Transverse colon (tissue), 4 donors: ENCODE measurements at regions not wholly inside any gene's neighbourhood (a gene's known extent, or its start where the extent isn't known, plus 50 kb on each side); places are given as distances from the start of the nearest gene placed in this dataset.
A peak's percentile ranks its signal among the peaks of the same experiment; 100 is the strongest.

Source experiments
- DNase-seq: peaks from one replicate; pipeline ENCODE4 v3.0.0-alpha.2; 2019
- H3K27ac ChIP-seq, 4 donors: fragments of 200-600 bp; sonication (generic); 2 replicates each; pipeline ENCODE4 v1.5.1; 2016 to 2018; ENCODE audit warnings: inconsistent platforms in 4 of 4
- H3K27me3 ChIP-seq: fragments of 200-600 bp; sonication (generic); 2 replicates; pipeline ENCODE4 v1.5.1; 2017; ENCODE audit warnings: inconsistent platforms
- H3K36me3 ChIP-seq, 4 donors: fragments of 200-600 bp; sonication (generic); 2 replicates each; pipeline ENCODE4 v1.5.1; 2017 to 2019; ENCODE audit warnings: inconsistent platforms in 4 of 4
- H3K4me1 ChIP-seq, 4 donors: fragments of 200-600 bp; sonication (generic); 2 replicates each; pipeline ENCODE4 v1.5.1; 2017 to 2020; ENCODE audit warnings: inconsistent platforms in 4 of 4
- H3K4me3 ChIP-seq, 4 donors: fragments of 200-600 bp; sonication (generic); 1 replicate in 1 of 4; 2 replicates in 3 of 4; pipeline versions ENCODE4 v1.5.1 to v1.6.1; 2017 to 2019; ENCODE audit warnings: inconsistent platforms in 4 of 4
- H3K9me3 ChIP-seq, 2 donors: fragments of 200-600 bp; sonication (generic); 2 replicates each; pipeline ENCODE4 v1.5.1; 2017 to 2019; ENCODE audit warnings: inconsistent platforms in 2 of 2
- EP300 ChIP-seq: sonication (generic); formaldehyde crosslinking; IDR thresholded peaks from one replicate; pipeline ENCODE4 v1.6.1; 2017; ENCODE audit warnings: antibody characterized with exemption, low read depth
- POLR2A ChIP-seq: fragments of 450-650 bp; IDR thresholded peaks from one replicate; pipeline ENCODE4 v1.6.1; 2016; ENCODE audit warnings: antibody characterized with exemption, mild to moderate bottlenecking, moderate library complexity
- POLR2AphosphoS5 ChIP-seq, 3 donors: sonication (generic); formaldehyde crosslinking; IDR thresholded peaks; one replicate each; pipeline ENCODE4 v1.6.1; 2016; ENCODE audit warnings: antibody characterized with exemption in 3 of 3
- whole genome bisulfite sequencing, 2 donors: methylation state at CpG; one replicate each; pipeline ENCODE4 v1.1.5; 2018; ENCODE audit warnings: low coverage in 1 of 2; 5-methylcytosine and 5-hydroxymethylcytosine counted together
- in situ Hi-C, 4 donors: fragments of 200-750 bp; cut with MboI; loops; one replicate each; pipeline versions ENCODE4 v1.15.0 to v1.15.1; 2017; ENCODE audit warnings: low sequenced_read_pairs in 3 of 4, low pct_ligation_motif_present in 1 of 4, low pct_unique_long_range_greater_than_20kb in 1 of 4
- intact Hi-C: fragments of 100-400 bp; cut with DNase I; formaldehyde crosslinking; loops from one replicate; pipeline ENCODE4 v1.15.1; 2023; ENCODE audit warnings: low total_unique reads
- TF ChIP-seq, protein P1 (sequence below), 5 experiments: fragments of 200-600 bp in 3 of 5; fragments of 450-650 bp in 2 of 5; sonication (generic) in 3 of 5; IDR thresholded peaks; 1 replicate in 2 of 5; 2 replicates in 3 of 5; pipeline ENCODE4 v1.5.1; 2016 to 2017; ENCODE audit warnings: antibody characterized with exemption in 5 of 5, inconsistent platforms in 3 of 5, mild to moderate bottlenecking in 2 of 5, moderate library complexity in 1 of 5

DNA sequence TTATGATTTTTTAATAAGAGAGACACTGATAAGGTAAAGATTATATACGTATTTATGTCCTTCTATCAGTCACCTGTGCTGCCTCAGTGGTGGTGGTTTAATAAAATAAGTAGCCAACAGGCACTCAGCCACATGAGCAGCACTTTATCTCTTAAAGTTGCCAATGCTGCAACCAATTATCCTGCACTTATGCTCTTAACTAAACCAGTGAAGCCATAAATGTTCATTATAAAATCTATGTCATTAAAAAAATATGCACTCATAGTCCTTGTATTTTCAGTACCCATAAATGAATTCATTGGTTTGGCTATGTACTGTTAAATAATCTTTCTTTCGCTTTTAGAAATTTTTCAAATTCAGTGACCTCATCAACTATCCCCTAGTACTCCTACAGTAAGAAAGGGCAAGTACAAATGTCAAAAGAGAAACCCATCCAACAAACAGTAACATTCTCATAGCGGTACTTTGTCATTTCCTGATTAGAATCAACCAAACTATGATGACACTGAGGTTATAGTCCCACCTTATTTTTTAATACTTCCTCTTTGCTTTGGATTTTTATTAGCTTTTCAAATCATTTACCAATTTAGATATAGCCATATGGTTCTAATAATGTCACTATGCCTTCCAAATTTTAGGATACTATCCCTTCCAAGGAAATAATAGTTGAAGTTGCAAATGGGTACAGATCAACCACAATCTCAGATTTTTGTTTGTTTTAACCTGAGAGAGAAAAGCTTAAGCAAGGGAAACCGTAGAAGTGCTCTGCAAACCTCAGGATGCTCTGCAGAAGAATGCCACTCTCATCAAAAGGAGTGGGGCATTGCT, 190.9 kb downstream of the KLF12 start:
- no peaks in the 10 kb centered on the region for H3K27me3 ChIP-seq
- no peak overlapping the region for H3K4me3 ChIP-seq
- TF ChIP-seq EP300 (no peak), POLR2A (no peak), POLR2AphosphoS5 (IDR thresholded peaks at IDR 0.05) (no peak)
- TF ChIP-seq, protein P1, sequence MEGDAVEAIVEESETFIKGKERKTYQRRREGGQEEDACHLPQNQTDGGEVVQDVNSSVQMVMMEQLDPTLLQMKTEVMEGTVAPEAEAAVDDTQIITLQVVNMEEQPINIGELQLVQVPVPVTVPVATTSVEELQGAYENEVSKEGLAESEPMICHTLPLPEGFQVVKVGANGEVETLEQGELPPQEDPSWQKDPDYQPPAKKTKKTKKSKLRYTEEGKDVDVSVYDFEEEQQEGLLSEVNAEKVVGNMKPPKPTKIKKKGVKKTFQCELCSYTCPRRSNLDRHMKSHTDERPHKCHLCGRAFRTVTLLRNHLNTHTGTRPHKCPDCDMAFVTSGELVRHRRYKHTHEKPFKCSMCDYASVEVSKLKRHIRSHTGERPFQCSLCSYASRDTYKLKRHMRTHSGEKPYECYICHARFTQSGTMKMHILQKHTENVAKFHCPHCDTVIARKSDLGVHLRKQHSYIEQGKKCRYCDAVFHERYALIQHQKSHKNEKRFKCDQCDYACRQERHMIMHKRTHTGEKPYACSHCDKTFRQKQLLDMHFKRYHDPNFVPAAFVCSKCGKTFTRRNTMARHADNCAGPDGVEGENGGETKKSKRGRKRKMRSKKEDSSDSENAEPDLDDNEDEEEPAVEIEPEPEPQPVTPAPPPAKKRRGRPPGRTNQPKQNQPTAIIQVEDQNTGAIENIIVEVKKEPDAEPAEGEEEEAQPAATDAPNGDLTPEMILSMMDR (IDR thresholded peaks at IDR 0.05) = no peak
- H3K4me1 ChIP-seq = peaks cover 0 to 6% (median 0%) of the 10 kb centered on the region in 4 donors
- in situ Hi-C loops = no loop called here
- intact Hi-C loops = no loop called here
- H3K36me3 ChIP-seq = no peaks in the 10 kb centered on the region
- WGBS, 2 donors = 71 to 73% methylated on average over 4 of the region's 4 CpGs
- H3K27ac ChIP-seq = peak overlapping the region in 2 of 4 donors; percentile 25 to 33
- no peaks in the 10 kb centered on the region for H3K9me3 ChIP-seq
- DNase-seq = no peak

DNA sequence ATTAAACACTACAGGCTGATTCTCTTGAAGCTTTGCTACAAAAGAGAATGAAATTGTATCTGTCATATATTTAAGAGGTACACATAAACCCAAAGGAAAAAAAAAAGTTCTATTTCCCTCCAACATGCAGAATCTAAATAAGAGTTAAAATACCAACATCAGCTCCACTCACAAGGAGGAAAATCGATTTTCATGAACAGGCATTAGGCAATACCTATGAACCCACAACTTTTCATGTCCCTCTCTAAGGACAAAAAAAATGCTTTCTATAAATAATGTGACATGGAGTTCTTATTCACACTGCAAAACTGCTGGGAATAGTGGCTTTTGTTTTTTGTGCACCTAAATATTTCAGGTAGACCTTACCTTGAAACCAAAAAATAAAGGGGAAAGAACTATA, 192.5 kb downstream of the KLF12 start:
- intact Hi-C loops = no loop called here
- in situ Hi-C loops = no loop called here
- H3K9me3 ChIP-seq = no peaks in the 10 kb centered on the region

DNA sequence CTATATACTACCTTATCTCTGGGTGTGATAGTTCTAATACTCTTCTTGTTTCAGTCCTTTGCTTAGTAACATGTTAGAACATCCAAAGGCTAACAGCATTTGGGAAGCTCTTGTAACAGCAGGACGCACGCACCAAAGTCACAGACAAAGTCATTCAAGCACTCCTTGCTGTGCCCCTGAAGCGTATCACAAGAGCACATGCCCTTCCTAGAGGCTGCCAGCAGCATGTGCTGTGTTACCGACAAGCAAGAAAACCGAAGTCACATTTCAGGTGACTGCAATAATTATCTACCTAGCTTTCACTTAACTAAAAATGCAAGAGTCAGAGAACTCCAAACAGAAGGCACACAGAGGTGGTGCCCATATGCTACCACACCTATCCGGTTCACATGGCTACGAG, 194.1 kb downstream of the KLF12 start:
- no peak overlapping the region for H3K27ac ChIP-seq
- no peak overlapping the region for H3K4me3 ChIP-seq
- intact Hi-C loops = no loop called here
- no peaks in the 10 kb centered on the region for H3K9me3 ChIP-seq
- H3K27me3 ChIP-seq = no peaks in the 10 kb centered on the region
- no peaks in the 10 kb centered on the region for H3K36me3 ChIP-seq
- 90 to 100% methylated on average over 4 to 7 of the region's 7 CpGs for WGBS, 2 donors
- no peak for TF ChIP-seq EP300
- TF ChIP-seq POLR2AphosphoS5 (IDR thresholded peaks at IDR 0.05) = no peak
- no peak for TF ChIP-seq POLR2A
- TF ChIP-seq, protein P1 (IDR thresholded peaks at IDR 0.05) = no peak
- no peaks in the 10 kb centered on the region for H3K4me1 ChIP-seq
- DNase-seq = no peak
- in situ Hi-C loops = no loop called here

More for the DNA sequence above, 192.5 kb downstream of the KLF12 start:
- no peaks in the 10 kb centered on the region for H3K27me3 ChIP-seq
- TF ChIP-seq, protein P1 (IDR thresholded peaks at IDR 0.05) = no peak
- TF ChIP-seq POLR2AphosphoS5 (IDR thresholded peaks at IDR 0.05) = no peak
- no peak for TF ChIP-seq POLR2A
- TF ChIP-seq EP300 = no peak
- H3K4me3 ChIP-seq = no peak overlapping the region
- peaks cover 0 to 6% (median 0%) of the 10 kb centered on the region in 4 donors for H3K4me1 ChIP-seq
- no peaks in the 10 kb centered on the region for H3K36me3 ChIP-seq
- no peak for DNase-seq
- H3K27ac ChIP-seq = no peak overlapping the region
- 85 to 100% methylated on average over 1 of the region's 1 CpG for whole genome bisulfite sequencing, 2 donors

DNA sequence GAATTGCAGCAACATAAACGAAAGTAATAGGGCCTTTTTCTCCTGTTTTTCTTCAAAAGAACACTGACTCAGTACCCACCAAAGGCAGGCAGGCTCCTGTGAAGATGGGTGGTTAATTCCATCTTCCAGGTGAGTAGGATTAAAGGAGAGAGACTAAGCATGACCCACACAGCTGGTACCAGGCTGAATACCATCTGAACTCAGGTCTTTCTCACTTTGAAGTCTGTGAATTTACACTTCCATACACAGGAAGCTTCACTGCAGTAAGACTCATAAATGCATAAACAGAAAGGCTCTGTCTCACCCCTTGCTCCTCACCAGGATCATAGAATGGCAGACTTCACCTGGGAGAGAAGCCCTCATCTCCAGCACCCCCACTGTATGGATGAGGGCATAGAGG, 194.6 kb downstream of the KLF12 start:
- in situ Hi-C loops (no loop called here), intact Hi-C loops (no loop called here)
- Histone ChIP-seq H3K27ac (no peak overlapping the region), H3K27me3 (no peaks in the 10 kb centered on the region), H3K4me1 (no peaks in the 10 kb centered on the region), H3K9me3 (no peaks in the 10 kb centered on the region), H3K4me3 (no peak overlapping the region), H3K36me3 (no peaks in the 10 kb centered on the region)
- TF ChIP-seq POLR2AphosphoS5 (IDR thresholded peaks at IDR 0.05) = no peak
- 86 to 100% methylated on average over 1 of the region's 1 CpG for WGBS, 2 donors
- DNase-seq = no peak

DNA sequence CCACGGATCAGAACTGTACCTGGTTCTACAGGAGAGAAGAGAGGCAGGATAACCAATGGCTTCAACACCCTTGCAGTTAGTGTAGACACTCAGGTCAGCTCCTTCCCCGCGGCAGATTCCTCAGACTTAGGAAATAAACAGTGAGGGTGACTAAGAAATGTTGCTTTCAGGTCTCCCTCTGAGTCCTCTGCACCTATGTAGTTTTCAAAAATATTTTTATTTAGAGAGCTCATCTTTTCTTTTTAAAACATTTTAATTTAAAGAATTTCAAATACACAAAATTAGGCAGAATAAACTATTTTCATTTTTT, 195.2 kb downstream of the KLF12 start:
- H3K4me3 ChIP-seq = no peak overlapping the region
- in situ Hi-C loops (no loop called here), intact Hi-C loops (no loop called here)
- no peaks in the 10 kb centered on the region for H3K9me3 ChIP-seq
- 92 to 97% methylated on average over 2 to 3 of the region's 3 CpGs for WGBS, 2 donors
- no peaks in the 10 kb centered on the region for H3K36me3 ChIP-seq
- no peaks in the 10 kb centered on the region for H3K27me3 ChIP-seq
- no peak for TF ChIP-seq EP300
- no peaks in the 10 kb centered on the region for H3K4me1 ChIP-seq
- no peak overlapping the region for H3K27ac ChIP-seq
- no peak for DNase-seq
